ENCODE measurements at regions not wholly inside any gene's neighbourhood (a gene's known extent, or its start where the extent isn't known, plus 50 kb on each side); places are given as distances from the start of the nearest gene placed in this dataset.

- H4K20me1 ChIP-seq (ENCODE audit: insufficient read depth, low read length), result no peaks in the 10 kb centered on the region
- H2AFZ ChIP-seq (ENCODE audit: low read length), result no peak overlapping the region
- no peaks in the 10 kb centered on the region for H3K4me1 ChIP-seq (ENCODE audit: insufficient read depth, low read length, poor library complexity, severe bottlenecking)
- H3K36me3 ChIP-seq (ENCODE audit: insufficient read depth, low read length), result no peaks in the 10 kb centered on the region
- no peak for DNase-seq (ENCODE audit: low spot score)
- H3K79me2 ChIP-seq (ENCODE audit: insufficient read depth, low read depth, low read length), result no peaks in the 10 kb centered on the region
- BruUV-seq (replicated peaks), result no TSS peak
- ChIA-PET POLR2A (interaction anchor here (0.7 kb wide), 1 partner anchor 62 kb away, joined by 3 read pairs; no protein-coding TSS in a partner anchor), CTCF (ENCODE audit: unreplicated experiment) (no interaction called here)
- no peak for TF ChIP-seq CTCF (conservative IDR thresholded peaks at IDR 0.05; ENCODE audit: low read length)
- no peak for TF ChIP-seq EZH2phosphoT487 (IDR thresholded peaks at IDR 0.05; ENCODE audit: borderline replicate concordance, low read depth, low read length)
- H3K9me2 ChIP-seq (ENCODE audit: insufficient read depth, low read length), result no peaks in the 10 kb centered on the region
- no peaks in the 10 kb centered on the region for H3K9me3 ChIP-seq (ENCODE audit: low read length)
- H3K27ac ChIP-seq (ENCODE audit: low read depth, low read length, poor library complexity, severe bottlenecking), result no peak overlapping the region
- H3K4me2 ChIP-seq (ENCODE audit: low read length), result no peak overlapping the region
- no peak overlapping the region for H3K4me3 ChIP-seq (ENCODE audit: low read depth, low read length, poor library complexity, severe bottlenecking)
- intact Hi-C loops (cut with micrococcal nuclease; ENCODE audit: unreplicated experiment), result no loop called here
Observed at GRCh38 chr4:177204126-177204525, 105.5 kb upstream of the NEIL3 start.

- H3K4me3 ChIP-seq (ENCODE audit: low read depth, low read length, poor library complexity, severe bottlenecking), result no peak overlapping the region
- H3K9me2 ChIP-seq (ENCODE audit: insufficient read depth, low read length), result no peaks in the 10 kb centered on the region
- no peaks in the 10 kb centered on the region for H3K4me1 ChIP-seq (ENCODE audit: insufficient read depth, low read length, poor library complexity, severe bottlenecking)
- POLR2A ChIA-PET, result no interaction called here
- CTCF ChIA-PET (ENCODE audit: unreplicated experiment), result no interaction called here
- no peak for TF ChIP-seq EZH2phosphoT487 (IDR thresholded peaks at IDR 0.05; ENCODE audit: borderline replicate concordance, low read depth, low read length)
- TF ChIP-seq CTCF (conservative IDR thresholded peaks at IDR 0.05; ENCODE audit: low read length), result no peak
- BruUV-seq (replicated peaks), result no TSS peak
- DNase-seq (ENCODE audit: low spot score), result no peak
- H3K27ac ChIP-seq (ENCODE audit: low read depth, low read length, poor library complexity, severe bottlenecking), result no peak overlapping the region
- no peak overlapping the region for H2AFZ ChIP-seq (ENCODE audit: low read length)
- no peaks in the 10 kb centered on the region for H4K20me1 ChIP-seq (ENCODE audit: insufficient read depth, low read length)
- no peaks in the 10 kb centered on the region for H3K36me3 ChIP-seq (ENCODE audit: insufficient read depth, low read length)
- no peaks in the 10 kb centered on the region for H3K9me3 ChIP-seq (ENCODE audit: low read length)
- no peak overlapping the region for H3K4me2 ChIP-seq (ENCODE audit: low read length)
- no peaks in the 10 kb centered on the region for H3K79me2 ChIP-seq (ENCODE audit: insufficient read depth, low read depth, low read length)
- intact Hi-C loops (cut with micrococcal nuclease; ENCODE audit: unreplicated experiment), result no loop called here
Observed at GRCh38 chr4:177214935-177215334, 94.7 kb upstream of the NEIL3 start.

GRCh38 chr4:177220376-177220775 is 89.3 kb upstream of the NEIL3 start:
- no peaks in the 10 kb centered on the region for H3K79me2 ChIP-seq (ENCODE audit: insufficient read depth, low read depth, low read length)
- no peaks in the 10 kb centered on the region for H3K4me1 ChIP-seq (ENCODE audit: insufficient read depth, low read length, poor library complexity, severe bottlenecking)
- no peak overlapping the region for H3K4me3 ChIP-seq (ENCODE audit: low read depth, low read length, poor library complexity, severe bottlenecking)
- no TSS peak for BruUV-seq (replicated peaks)
- no peaks in the 10 kb centered on the region for H4K20me1 ChIP-seq (ENCODE audit: insufficient read depth, low read length)
- no peak overlapping the region for H3K27ac ChIP-seq (ENCODE audit: low read depth, low read length, poor library complexity, severe bottlenecking)
- intact Hi-C loops (cut with micrococcal nuclease; ENCODE audit: unreplicated experiment), result no loop called here
- no peaks in the 10 kb centered on the region for H3K9me2 ChIP-seq (ENCODE audit: insufficient read depth, low read length)
- no peak overlapping the region for H3K4me2 ChIP-seq (ENCODE audit: low read length)
- TF ChIP-seq EZH2phosphoT487 (IDR thresholded peaks at IDR 0.05; ENCODE audit: borderline replicate concordance, low read depth, low read length), result no peak
- no peak for TF ChIP-seq CTCF (conservative IDR thresholded peaks at IDR 0.05; ENCODE audit: low read length)
- ChIA-PET POLR2A (no interaction called here), CTCF (ENCODE audit: unreplicated experiment) (no interaction called here)
- no peaks in the 10 kb centered on the region for H3K9me3 ChIP-seq (ENCODE audit: low read length)
- H3K36me3 ChIP-seq (ENCODE audit: insufficient read depth, low read length), result no peaks in the 10 kb centered on the region
- DNase-seq (ENCODE audit: low spot score), result no peak
- H2AFZ ChIP-seq (ENCODE audit: low read length), result no peak overlapping the region
